Mesenchymal stem cell (in vitro differentiated cells and primary cell): ENCODE measurements at regions not wholly inside any gene's neighbourhood (a gene's known extent, or its start where the extent isn't known, plus 50 kb on each side); places are given as distances from the start of the nearest gene placed in this dataset.

Experiments
- DNase-seq: peaks from one replicate; pipeline ENCODE4 v3.0.0-alpha.2; 2013
- H2AFZ ChIP-seq: one replicate; pipeline ENCODE4 v1.6.1; 2013; ENCODE audit warnings: low read depth, mild to moderate bottlenecking, control low read depth, inconsistent platforms, low read length, moderate library complexity
- H2AK5ac ChIP-seq: 2 replicates; pipeline ENCODE4 v1.6.1; 2013; ENCODE audit warnings: low read length, moderate library complexity, mild to moderate bottlenecking, inconsistent platforms; ENCODE audit not compliant: severe bottlenecking
- H2BK120ac ChIP-seq: one replicate; pipeline ENCODE4 v1.6.1; 2013; ENCODE audit warnings: low read depth, mild to moderate bottlenecking, inconsistent platforms, low read length, moderate library complexity
- H2BK12ac ChIP-seq, 2 experiments: one replicate each; pipeline ENCODE4 v1.6.1; 2013; ENCODE audit warnings: inconsistent platforms in 2 of 2, low read length in 2 of 2, mild to moderate bottlenecking in 2 of 2, moderate library complexity in 2 of 2, control low read depth in 1 of 2
- H2BK15ac ChIP-seq: one replicate; pipeline ENCODE4 v1.6.1; 2013; ENCODE audit warnings: mild to moderate bottlenecking, low read depth, inconsistent platforms; ENCODE audit not compliant: poor library complexity, severe bottlenecking
- H2BK5ac ChIP-seq: 2 replicates; pipeline ENCODE4 v1.6.1; 2013; ENCODE audit warnings: low read depth, mild to moderate bottlenecking, low read length, control low read depth, inconsistent platforms; ENCODE audit not compliant: poor library complexity, severe bottlenecking
- H3K14ac ChIP-seq, 2 experiments: one replicate each; pipeline ENCODE4 v1.6.1; 2013; ENCODE audit warnings: inconsistent platforms in 2 of 2, low read length in 2 of 2, control low read depth in 1 of 2, mild to moderate bottlenecking in 1 of 2, moderate library complexity in 1 of 2
- H3K18ac ChIP-seq, 2 experiments: one replicate each; pipeline ENCODE4 v1.6.1; 2013; ENCODE audit warnings: inconsistent platforms in 2 of 2, low read length in 2 of 2, control low read depth in 1 of 2, low read depth in 1 of 2, mild to moderate bottlenecking in 1 of 2
- H3K23ac ChIP-seq, 2 experiments: one replicate each; pipeline ENCODE4 v1.6.1; 2013; ENCODE audit warnings: inconsistent platforms in 2 of 2, low read length in 2 of 2, mild to moderate bottlenecking in 2 of 2, moderate library complexity in 2 of 2, control low read depth in 1 of 2
- H3K27ac ChIP-seq: 2 replicates; pipeline ENCODE4 v1.5.1; 2013; ENCODE audit warnings: mild to moderate bottlenecking, moderate library complexity, low read length, control low read depth, inconsistent platforms; ENCODE audit not compliant: poor library complexity, severe bottlenecking
- H3K27me3 ChIP-seq, 2 experiments: 2 replicates each; pipeline versions ENCODE4 v1.6.1 to v1.7.0; 2013; ENCODE audit warnings: low read length in 2 of 2, mild to moderate bottlenecking in 2 of 2, moderate library complexity in 2 of 2, control low read depth in 1 of 2, inconsistent platforms in 1 of 2; ENCODE audit not compliant: control insufficient read depth in 1 of 2, insufficient read depth in 1 of 2
- H3K36me3 ChIP-seq, 2 experiments: 2 replicates each; pipeline versions ENCODE4 v1.6.1 to v1.7.0; 2013; ENCODE audit warnings: low read length in 2 of 2, control low read depth in 1 of 2, inconsistent platforms in 1 of 2, low read depth in 1 of 2, mild to moderate bottlenecking in 1 of 2; ENCODE audit not compliant: insufficient read depth in 2 of 2, control insufficient read depth in 1 of 2
- H3K4ac ChIP-seq, 2 experiments: one replicate each; pipeline ENCODE4 v1.6.1; 2013; ENCODE audit warnings: inconsistent platforms in 2 of 2, low read length in 2 of 2, mild to moderate bottlenecking in 2 of 2, moderate library complexity in 2 of 2, control low read depth in 1 of 2, low read depth in 1 of 2
- H3K4me1 ChIP-seq: 2 replicates; pipeline ENCODE4 v1.6.1; 2013; ENCODE audit warnings: low read depth, low read length, control low read depth; ENCODE audit not compliant: control insufficient read depth, insufficient read depth
- H3K4me2 ChIP-seq: 2 replicates; pipeline ENCODE4 v1.6.1; 2013; ENCODE audit warnings: low read length, mild to moderate bottlenecking, inconsistent platforms; ENCODE audit not compliant: poor library complexity, severe bottlenecking
- H3K4me3 ChIP-seq, 2 experiments: 2 replicates each; pipeline versions ENCODE4 v1.5.1 to v1.7.0; 2013; ENCODE audit warnings: low read length in 2 of 2, mild to moderate bottlenecking in 2 of 2, control low read depth in 1 of 2, low read depth in 1 of 2; ENCODE audit not compliant: insufficient read depth in 1 of 2
- H3K79me1 ChIP-seq: replicated peaks from 2 replicates; pipeline ENCODE4 v1.6.1; 2013; ENCODE audit warnings: mild to moderate bottlenecking, control low read depth, low read length, inconsistent platforms; ENCODE audit not compliant: poor library complexity, severe bottlenecking
- H3K9ac ChIP-seq: 2 replicates; pipeline ENCODE4 v1.7.0; 2013; ENCODE audit warnings: mild to moderate bottlenecking, low read length, moderate library complexity
- H3K9me3 ChIP-seq: 2 replicates; pipeline ENCODE4 v1.7.0; 2013; ENCODE audit warnings: mild to moderate bottlenecking, low read length; ENCODE audit not compliant: control insufficient read depth
- H4K8ac ChIP-seq: one replicate; pipeline ENCODE4 v1.6.1; 2013; ENCODE audit warnings: inconsistent platforms, mild to moderate bottlenecking, low read length, moderate library complexity
- H4K91ac ChIP-seq: one replicate; pipeline ENCODE4 v1.6.1; 2013; ENCODE audit warnings: mild to moderate bottlenecking, low read length, inconsistent platforms
- WGBS: methylation state at CpG from one replicate; pipeline ENCODE4 v1.1.7; 2013; ENCODE audit warnings: mixed read lengths; 5-methylcytosine and 5-hydroxymethylcytosine counted together

- Histone ChIP-seq H4K91ac (no peak overlapping the region), H2BK5ac (no peak overlapping the region), H2BK120ac (no peak overlapping the region), H3K4me2 (no peak overlapping the region), H3K79me1 (no peaks in the 10 kb centered on the region), H3K36me3 (no peaks in the 10 kb centered on the region), H3K9ac (no peak overlapping the region), H2AK5ac (no peak overlapping the region), H2BK12ac (peak overlapping the region in 1 of 2 experiments; percentile 31), H3K27me3 (peaks cover 0 to 5% of the 10 kb centered on the region in 2 experiments), H3K9me3 (peaks cover 30% of the 10 kb centered on the region), H3K23ac (no peak overlapping the region), H3K4me3 (no peak overlapping the region), H3K4me1 (peaks cover 2% of the 10 kb centered on the region), H3K18ac (no peak overlapping the region), H3K27ac (no peak overlapping the region), H4K8ac (no peak overlapping the region), H3K14ac (no peak overlapping the region), H3K4ac (no peak overlapping the region), H2BK15ac (peak overlapping the region; percentile 48), H2AFZ (no peak overlapping the region)
- DNase-seq = no peak
- WGBS = 85% methylated on average over 11 of the region's 11 CpGs
Observed at GRCh38 chr7:110557-111232, 81.7 kb upstream of the FAM20C start.

- no peak for DNase-seq
- Histone ChIP-seq H3K27me3 (peaks cover 0 to 5% of the 10 kb centered on the region in 2 experiments), H4K8ac (no peak overlapping the region), H2AK5ac (no peak overlapping the region), H3K79me1 (no peaks in the 10 kb centered on the region), H3K9ac (no peak overlapping the region), H2AFZ (no peak overlapping the region), H3K36me3 (no peaks in the 10 kb centered on the region), H2BK15ac (no peak overlapping the region), H3K23ac (no peak overlapping the region), H3K14ac (no peak overlapping the region), H2BK12ac (no peak overlapping the region), H2BK120ac (no peak overlapping the region), H3K18ac (no peak overlapping the region), H3K4me2 (no peak overlapping the region), H2BK5ac (no peak overlapping the region), H4K91ac (no peak overlapping the region), H3K27ac (no peak overlapping the region), H3K4ac (no peak overlapping the region), H3K4me1 (peaks cover 2% of the 10 kb centered on the region), H3K9me3 (peaks cover 30% of the 10 kb centered on the region), H3K4me3 (no peak overlapping the region)
- no CpG with 5 or more reads among the region's 1 CpG for WGBS
Observed at GRCh38 chr7:111591-111990, 80.8 kb upstream of the FAM20C start.

- Histone ChIP-seq H2AFZ (no peak overlapping the region), H3K27ac (no peak overlapping the region), H2BK15ac (no peak overlapping the region), H3K4me2 (no peak overlapping the region), H2BK120ac (no peak overlapping the region), H3K9ac (no peak overlapping the region), H3K36me3 (no peaks in the 10 kb centered on the region), H3K9me3 (peaks cover 30% of the 10 kb centered on the region), H3K18ac (no peak overlapping the region), H4K91ac (no peak overlapping the region), H3K27me3 (peaks cover 0 to 5% of the 10 kb centered on the region in 2 experiments), H4K8ac (no peak overlapping the region), H3K4me1 (peaks cover under 1% of the 10 kb centered on the region), H2BK5ac (no peak overlapping the region), H3K4me3 (no peak overlapping the region), H3K14ac (no peak overlapping the region), H2AK5ac (no peak overlapping the region), H3K23ac (no peak overlapping the region), H3K79me1 (no peaks in the 10 kb centered on the region), H2BK12ac (no peak overlapping the region), H3K4ac (no peak overlapping the region)
- 97% methylated on average over 4 of the region's 5 CpGs for WGBS
- no peak for DNase-seq
Observed at GRCh38 chr7:112881-113280, 79.5 kb upstream of the FAM20C start.

- Histone ChIP-seq H2BK5ac (no peak overlapping the region), H2AK5ac (no peak overlapping the region), H2AFZ (no peak overlapping the region), H3K27me3 (peaks cover 0 to 7% of the 10 kb centered on the region in 2 experiments), H3K36me3 (no peaks in the 10 kb centered on the region), H4K8ac (no peak overlapping the region), H3K4me2 (no peak overlapping the region), H2BK15ac (no peak overlapping the region), H3K9ac (peak overlapping the region; percentile 58), H4K91ac (no peak overlapping the region), H3K4me3 (no peak overlapping the region), H2BK12ac (no peak overlapping the region), H3K4ac (no peak overlapping the region), H3K4me1 (peaks cover 16% of the 10 kb centered on the region), H3K9me3 (peaks cover 30% of the 10 kb centered on the region), H3K14ac (no peak overlapping the region), H3K18ac (no peak overlapping the region), H3K79me1 (no peaks in the 10 kb centered on the region), H2BK120ac (no peak overlapping the region), H3K27ac (no peak overlapping the region), H3K23ac (no peak overlapping the region)
- 77% methylated on average over 7 of the region's 12 CpGs for WGBS
- DNase-seq = peak; percentile 53
Observed at GRCh38 chr7:115274-115911, 77.0 kb upstream of the FAM20C start.
